ENCODE measurements at regions not wholly inside any gene's neighbourhood (a gene's known extent, or its start where the extent isn't known, plus 50 kb on each side); places are given as distances from the start of the nearest gene placed in this dataset.

- H3K27me3 ChIP-seq (replicated peaks in 1 of 7), result no peaks in the 10 kb centered on the region
- intact Hi-C loops (cut with DNase I; ENCODE audit: low total_unique reads), result no loop called here
- no peaks in the 10 kb centered on the region for H3K9me3 ChIP-seq
- no peak overlapping the region for H3K27ac ChIP-seq
- TF ChIP-seq POLR2A (IDR thresholded peaks at IDR 0.05), result no peak
- TF ChIP-seq, protein P1, sequence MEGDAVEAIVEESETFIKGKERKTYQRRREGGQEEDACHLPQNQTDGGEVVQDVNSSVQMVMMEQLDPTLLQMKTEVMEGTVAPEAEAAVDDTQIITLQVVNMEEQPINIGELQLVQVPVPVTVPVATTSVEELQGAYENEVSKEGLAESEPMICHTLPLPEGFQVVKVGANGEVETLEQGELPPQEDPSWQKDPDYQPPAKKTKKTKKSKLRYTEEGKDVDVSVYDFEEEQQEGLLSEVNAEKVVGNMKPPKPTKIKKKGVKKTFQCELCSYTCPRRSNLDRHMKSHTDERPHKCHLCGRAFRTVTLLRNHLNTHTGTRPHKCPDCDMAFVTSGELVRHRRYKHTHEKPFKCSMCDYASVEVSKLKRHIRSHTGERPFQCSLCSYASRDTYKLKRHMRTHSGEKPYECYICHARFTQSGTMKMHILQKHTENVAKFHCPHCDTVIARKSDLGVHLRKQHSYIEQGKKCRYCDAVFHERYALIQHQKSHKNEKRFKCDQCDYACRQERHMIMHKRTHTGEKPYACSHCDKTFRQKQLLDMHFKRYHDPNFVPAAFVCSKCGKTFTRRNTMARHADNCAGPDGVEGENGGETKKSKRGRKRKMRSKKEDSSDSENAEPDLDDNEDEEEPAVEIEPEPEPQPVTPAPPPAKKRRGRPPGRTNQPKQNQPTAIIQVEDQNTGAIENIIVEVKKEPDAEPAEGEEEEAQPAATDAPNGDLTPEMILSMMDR (IDR thresholded peaks at IDR 0.05 in 8 of 11, conservative IDR thresholded peaks at IDR 0.05 in 3 of 11), result no peak
- no peak for TF ChIP-seq POLR2AphosphoS5 (IDR thresholded peaks at IDR 0.05)
- 82 to 97% (median 91%) methylated on average over 17 to 18 of the region's 18 CpGs for WGBS, 5 donors
- no peaks in the 10 kb centered on the region for H3K36me3 ChIP-seq
- no peaks in the 10 kb centered on the region for H3K4me1 ChIP-seq
- H3K4me3 ChIP-seq, result no peak overlapping the region
- no peak for DNase-seq
These were observed 368.0 kb downstream of the FAT4 start for GRCh38 chr4:125682730-125683129.

DNA sequence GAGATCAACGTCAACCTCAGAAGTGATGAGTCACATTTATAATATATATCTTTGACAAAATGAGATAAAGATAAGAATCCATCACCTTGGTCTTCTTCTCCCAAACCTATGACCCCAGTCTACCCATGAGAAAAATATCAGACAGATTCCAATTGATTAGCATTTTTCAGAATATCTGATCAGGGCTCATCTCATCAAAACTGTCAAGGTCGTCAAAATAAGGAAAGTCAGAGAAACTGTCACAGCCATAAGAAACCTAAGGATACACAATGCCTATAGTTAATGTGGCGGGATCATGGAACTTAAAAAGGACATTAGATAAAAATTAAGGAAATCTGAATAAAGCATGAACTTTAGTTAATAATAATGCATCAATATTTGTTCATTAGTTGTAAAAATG, 374.1 kb downstream of the FAT4 start:
- no peak for DNase-seq
- Histone ChIP-seq H3K36me3 (no peaks in the 10 kb centered on the region), H3K27me3 (replicated peaks in 1 of 7) (no peaks in the 10 kb centered on the region), H3K4me3 (no peak overlapping the region), H3K27ac (no peak overlapping the region), H3K9me3 (no peaks in the 10 kb centered on the region), H3K4me1 (no peaks in the 10 kb centered on the region)
- intact Hi-C loops (cut with DNase I; ENCODE audit: low total_unique reads), result no loop called here
- WGBS, 5 donors, result 87 to 94% (median 92%) methylated on average over 3 of the region's 3 CpGs
- TF ChIP-seq POLR2A (IDR thresholded peaks at IDR 0.05) (no peak), POLR2AphosphoS5 (IDR thresholded peaks at IDR 0.05) (no peak)
- TF ChIP-seq, protein P1 (IDR thresholded peaks at IDR 0.05 in 8 of 11, conservative IDR thresholded peaks at IDR 0.05 in 3 of 11), result no peak

GRCh38 chr4:125689805-125690204, 375.1 kb downstream of the FAT4 start:
- H3K4me1 ChIP-seq, result no peaks in the 10 kb centered on the region
- no peak overlapping the region for H3K4me3 ChIP-seq
- H3K27ac ChIP-seq, result no peak overlapping the region
- no peak for TF ChIP-seq POLR2A (IDR thresholded peaks at IDR 0.05)
- TF ChIP-seq POLR2AphosphoS5 (IDR thresholded peaks at IDR 0.05), result no peak
- TF ChIP-seq, protein P1 (IDR thresholded peaks at IDR 0.05 in 8 of 11, conservative IDR thresholded peaks at IDR 0.05 in 3 of 11), result no peak
- no peaks in the 10 kb centered on the region for H3K27me3 ChIP-seq (replicated peaks in 1 of 7)
- intact Hi-C loops (cut with DNase I; ENCODE audit: low total_unique reads), result no loop called here
- no peaks in the 10 kb centered on the region for H3K9me3 ChIP-seq
- no peak for DNase-seq
- no peaks in the 10 kb centered on the region for H3K36me3 ChIP-seq

DNA sequence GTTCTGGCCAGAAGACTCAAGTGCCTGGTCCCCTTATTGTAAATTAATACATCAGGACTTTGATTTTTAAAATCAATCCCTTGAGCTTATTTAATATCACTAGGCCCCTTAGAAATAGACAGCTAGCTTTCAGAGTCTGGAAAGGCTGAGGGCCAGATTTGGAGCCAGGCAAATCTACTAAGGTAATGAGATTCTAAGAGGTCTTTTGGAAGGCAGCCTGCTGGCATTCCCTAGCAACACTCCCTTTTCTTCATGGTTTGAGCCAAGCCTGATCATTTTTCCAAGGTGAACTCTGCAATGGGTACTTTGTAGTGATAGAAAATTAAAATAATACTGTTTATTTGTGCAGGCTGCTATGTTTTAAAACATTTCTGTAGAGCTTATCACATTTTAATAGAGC, 378.5 kb downstream of the FAT4 start:
- intact Hi-C loops (cut with DNase I; ENCODE audit: low total_unique reads), result no loop called here
- no peaks in the 10 kb centered on the region for H3K27me3 ChIP-seq (replicated peaks in 1 of 7)

More for the DNA sequence above, 378.5 kb downstream of the FAT4 start:
- Histone ChIP-seq H3K27ac (no peak overlapping the region), H3K4me1 (no peaks in the 10 kb centered on the region), H3K9me3 (peaks cover 0 to 16% (median 0%) of the 10 kb centered on the region in 8 donors), H3K36me3 (no peaks in the 10 kb centered on the region), H3K4me3 (no peak overlapping the region)
- no peak for DNase-seq
- TF ChIP-seq, protein P1 (IDR thresholded peaks at IDR 0.05 in 8 of 11, conservative IDR thresholded peaks at IDR 0.05 in 3 of 11), result no peak
- TF ChIP-seq POLR2AphosphoS5 (IDR thresholded peaks at IDR 0.05) (no peak), POLR2A (IDR thresholded peaks at IDR 0.05) (no peak)

All from spleen (tissue), 11 donors.